Smooth muscle cell of the brain vasculature (primary cell): ENCODE measurements at regions not wholly inside any gene's neighbourhood (a gene's known extent, or its start where the extent isn't known, plus 50 kb on each side); places are given as distances from the start of the nearest gene placed in this dataset.
"Not testable (repeated sequence)": the region's sequence is repeated elsewhere in the genome, so short reads cannot be mapped to it uniquely, and the experiment has no call there.

Source experiments
- DNase-seq: peaks from one replicate; pipeline ENCODE4 v3.0.0-alpha.2; 2012; ENCODE audit warnings: low read depth, low spot score

GRCh38 chr5:42989190-42989589 is 50.9 kb downstream of the ANXA2R start:
- no peak for DNase-seq

GRCh38 chr5:42988568-42988967 is 51.6 kb downstream of the ANXA2R start:
- DNase-seq, result no peak

DNA sequence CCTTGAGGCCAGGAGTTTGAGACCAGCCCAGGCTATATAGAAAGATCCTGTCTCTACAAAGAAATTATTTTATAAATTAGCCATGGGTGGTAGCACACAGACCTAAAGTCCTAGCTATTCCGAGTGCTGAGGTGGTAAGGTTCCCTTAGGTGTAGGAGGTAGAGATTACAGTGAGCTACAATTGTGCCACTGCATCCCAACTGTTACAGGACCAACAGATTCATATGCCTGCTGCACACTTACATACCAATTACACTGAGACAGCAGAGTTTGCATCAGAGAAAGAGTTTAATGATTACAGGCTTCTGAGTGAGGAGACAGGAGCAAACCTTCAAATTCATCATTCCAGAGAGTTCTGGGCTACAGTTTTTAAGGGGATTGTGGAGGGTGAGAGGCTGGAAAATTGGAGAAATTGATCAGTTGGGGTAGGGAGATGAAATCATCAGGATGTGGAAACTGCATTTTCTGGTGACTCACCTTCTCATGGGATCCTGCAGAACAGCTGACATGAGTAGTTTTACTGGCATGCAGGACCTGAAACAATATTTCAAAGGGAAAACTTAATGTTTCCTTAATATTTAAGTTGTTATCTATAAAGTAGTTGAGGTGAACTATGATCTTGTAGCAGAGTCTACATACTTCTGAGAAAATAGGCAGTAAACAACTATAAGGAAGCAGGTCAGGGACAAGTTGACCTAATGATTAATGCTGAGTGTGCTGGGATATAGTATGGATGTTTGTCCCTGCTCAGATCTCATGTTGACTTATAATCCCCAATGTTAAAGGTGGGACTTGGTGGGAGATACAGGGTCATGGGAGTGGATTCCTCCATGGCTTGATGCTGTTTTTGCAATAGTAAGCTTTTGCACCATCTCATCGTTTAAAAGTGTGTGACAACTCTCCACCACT is 54.7 kb downstream of the ANXA2R start:
- no peak for DNase-seq

- no peak for DNase-seq
Observed at GRCh38 chr5:42984307-42984706, 55.8 kb downstream of the ANXA2R start.

DNA sequence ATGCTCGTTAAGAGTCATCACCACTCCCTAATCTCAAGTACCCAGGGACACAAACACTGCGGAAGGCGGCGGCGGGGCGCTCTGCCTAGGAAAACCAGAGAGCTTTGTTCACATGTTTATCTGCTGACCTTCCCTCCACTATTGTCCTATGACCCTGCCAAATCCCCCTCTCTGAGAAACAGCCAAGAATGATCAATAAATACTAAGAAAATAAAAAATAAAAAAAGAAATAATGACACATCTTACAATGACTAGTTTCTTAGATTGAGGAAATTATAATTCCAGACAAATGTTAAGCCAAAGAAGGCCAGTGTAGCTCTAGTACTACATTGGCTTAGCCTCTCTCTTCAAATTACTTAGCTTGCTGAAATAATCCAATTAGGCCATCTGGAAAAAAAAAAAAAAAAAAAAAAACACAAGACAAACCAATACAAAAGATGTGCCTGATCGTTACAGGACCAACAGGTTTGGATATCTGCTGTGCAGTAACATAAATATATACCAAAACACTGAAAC is 58.0 kb downstream of the ANXA2R start:
- no peak for DNase-seq

DNA sequence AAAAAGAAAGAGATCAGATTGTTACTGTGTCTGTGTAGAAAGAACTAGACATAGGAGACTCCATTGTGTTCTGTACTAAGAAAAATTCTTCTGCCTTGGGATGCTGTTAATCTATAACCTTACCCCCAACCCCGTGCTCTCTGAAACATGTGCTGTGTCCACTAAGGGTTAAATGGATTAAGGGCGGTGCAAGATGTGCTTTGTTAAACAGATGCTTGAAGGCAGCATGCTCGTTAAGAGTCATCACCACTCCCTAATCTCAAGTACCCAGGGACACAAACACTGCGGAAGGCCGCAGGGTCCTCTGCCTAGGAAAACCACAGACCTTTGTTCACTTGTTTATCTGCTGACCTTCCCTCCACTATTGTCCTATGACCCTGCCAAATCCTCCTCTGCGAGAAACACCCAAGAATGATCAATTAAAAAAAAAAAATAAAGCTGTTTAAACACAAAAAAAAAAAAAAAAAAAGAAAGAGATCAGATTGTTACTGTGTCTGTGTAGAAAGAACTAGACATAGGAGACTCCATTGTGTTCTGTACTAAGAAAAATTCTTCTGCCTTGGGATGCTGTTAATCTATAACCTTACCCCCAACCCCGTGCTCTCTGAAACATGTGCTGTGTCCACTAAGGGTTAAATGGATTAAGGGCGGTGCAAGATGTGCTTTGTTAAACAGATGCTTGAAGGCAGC is 58.6 kb downstream of the ANXA2R start:
- not testable (repeated sequence) for DNase-seq

- not testable (repeated sequence) for DNase-seq
Observed at GRCh38 chr5:42981015-42981414, 59.1 kb downstream of the ANXA2R start.

GRCh38 chr5:42980391-42980790 is 59.7 kb downstream of the ANXA2R start:
- DNase-seq, result not testable (repeated sequence)

DNA sequence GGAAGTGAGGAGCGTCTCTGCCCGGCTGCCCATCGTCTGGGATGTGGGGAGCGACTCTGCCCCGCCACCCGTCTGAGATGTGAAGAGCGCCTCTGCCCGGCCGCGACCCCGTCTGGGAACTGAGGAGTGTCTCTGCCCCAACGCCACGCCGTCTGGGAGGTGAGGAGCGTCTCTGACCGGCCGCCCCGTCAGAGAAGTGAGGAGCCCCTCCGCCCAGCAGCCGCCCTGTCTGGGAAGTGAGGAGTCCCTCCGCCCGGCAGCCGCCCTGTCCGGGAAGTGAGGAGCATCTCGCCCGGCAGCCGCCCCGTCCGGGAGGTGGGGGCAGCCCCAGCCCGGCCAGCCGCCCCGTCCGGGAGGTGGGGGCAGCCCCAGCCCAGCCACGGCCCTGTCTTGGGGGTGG is 60.9 kb downstream of the ANXA2R start:
- not testable (repeated sequence) for DNase-seq

GRCh38 chr5:42974536-42974935 is 65.6 kb downstream of the ANXA2R start:
- no peak for DNase-seq

DNA sequence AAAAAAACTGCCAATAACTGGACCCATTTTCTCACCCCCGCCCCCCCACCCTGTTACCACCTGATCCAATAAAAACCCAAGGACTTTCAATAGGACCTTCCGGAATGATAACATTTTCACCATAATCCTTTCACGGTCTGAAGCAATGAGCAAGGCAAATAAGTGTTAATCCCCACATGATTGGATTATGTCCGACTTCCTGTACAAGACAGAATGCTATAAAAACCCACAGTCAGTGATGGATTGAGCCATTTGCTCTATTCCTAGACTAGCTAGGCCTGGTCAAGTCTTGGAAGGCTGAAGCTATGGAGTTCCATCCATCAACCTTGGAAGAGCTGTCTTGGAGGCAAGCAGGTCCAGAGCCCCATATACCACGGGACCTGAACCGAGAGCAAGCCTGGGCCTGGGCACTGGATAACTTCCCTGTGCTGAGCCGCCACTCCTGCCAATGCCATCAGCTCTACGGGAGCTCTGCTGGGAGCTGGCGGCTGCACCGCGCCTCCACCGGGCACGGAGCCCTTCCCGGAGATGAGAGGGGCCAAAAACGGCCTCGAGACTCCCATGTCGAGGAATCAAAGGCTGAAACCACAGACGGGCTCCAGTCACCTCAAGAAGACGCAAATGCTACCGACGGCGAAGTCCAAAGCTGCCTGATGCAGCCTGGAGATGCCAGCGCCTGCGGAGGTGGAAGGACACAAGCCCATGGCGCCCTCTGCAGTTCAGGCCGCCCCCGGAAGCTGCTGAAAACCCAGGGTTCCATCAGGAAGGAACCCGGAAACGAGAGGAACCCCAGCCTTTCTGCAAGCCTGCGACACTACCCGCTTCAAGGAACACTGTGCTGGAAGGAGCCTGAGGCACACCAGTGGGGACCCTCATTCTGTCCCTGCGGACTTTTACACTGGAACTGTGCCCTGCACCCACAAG is 69.2 kb downstream of the ANXA2R start:
- no peak for DNase-seq

GRCh38 chr5:42965934-42966333 is 74.2 kb downstream of the ANXA2R start:
- no peak for DNase-seq

GRCh38 chr5:42963412-42963811 is 76.7 kb downstream of the ANXA2R start:
- no peak for DNase-seq

GRCh38 chr5:42962124-42962523 is 78.0 kb downstream of the ANXA2R start:
- DNase-seq, result no peak

- no peak for DNase-seq
Observed at GRCh38 chr5:42960506-42960905, 79.6 kb downstream of the ANXA2R start.

DNA sequence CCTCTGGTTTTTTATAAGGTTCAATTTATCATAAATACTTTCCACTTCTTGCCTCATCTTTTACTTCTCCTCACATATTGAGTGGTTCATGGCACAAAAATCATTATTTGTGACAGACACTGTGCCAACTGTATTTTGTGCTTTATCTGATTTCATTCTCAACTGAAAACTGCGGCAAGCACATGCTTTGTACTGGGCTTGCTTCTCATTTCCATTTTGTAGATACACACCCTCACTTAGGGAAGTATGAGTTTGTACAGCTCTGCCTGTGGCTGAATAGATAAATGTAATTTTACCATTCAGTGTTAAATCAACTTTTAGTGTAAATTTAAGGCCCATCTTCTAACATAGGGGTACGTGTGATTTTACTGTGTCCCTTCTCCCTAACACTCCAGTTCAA is 83.6 kb downstream of the ANXA2R start:
- DNase-seq, result no peak

- no peak for DNase-seq
Observed at GRCh38 chr5:42953041-42953440, 87.1 kb downstream of the ANXA2R start.

- no peak for DNase-seq
Observed at GRCh38 chr5:42952578-42952974, 87.5 kb downstream of the ANXA2R start.

DNA sequence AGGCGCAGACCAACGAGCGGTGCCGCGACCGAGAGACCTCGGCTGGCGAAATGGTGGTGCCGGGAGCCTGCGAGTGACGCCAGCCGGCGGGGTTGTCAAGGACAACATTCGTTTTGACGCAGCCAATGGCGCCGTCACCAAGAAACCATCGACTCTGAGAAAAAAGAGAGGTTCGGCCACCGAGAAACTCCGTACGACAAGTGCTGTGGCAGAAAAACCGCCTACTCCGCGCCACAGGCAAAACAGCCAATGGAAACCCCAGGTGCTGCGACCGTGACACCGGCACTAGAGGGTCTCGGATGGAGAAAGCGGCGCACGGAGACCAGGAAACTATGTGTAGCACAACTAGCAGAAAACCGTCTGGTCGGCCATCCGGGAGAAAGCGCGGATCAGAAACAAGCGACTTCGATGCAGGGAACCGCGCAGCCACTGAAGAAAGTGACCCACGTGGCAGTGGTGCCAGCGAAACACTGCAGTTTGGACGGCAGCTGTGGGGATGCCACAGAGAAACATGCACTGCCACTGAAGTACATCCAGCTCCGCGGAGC is 88.8 kb downstream of the ANXA2R start:
- DNase-seq, result no peak

DNA sequence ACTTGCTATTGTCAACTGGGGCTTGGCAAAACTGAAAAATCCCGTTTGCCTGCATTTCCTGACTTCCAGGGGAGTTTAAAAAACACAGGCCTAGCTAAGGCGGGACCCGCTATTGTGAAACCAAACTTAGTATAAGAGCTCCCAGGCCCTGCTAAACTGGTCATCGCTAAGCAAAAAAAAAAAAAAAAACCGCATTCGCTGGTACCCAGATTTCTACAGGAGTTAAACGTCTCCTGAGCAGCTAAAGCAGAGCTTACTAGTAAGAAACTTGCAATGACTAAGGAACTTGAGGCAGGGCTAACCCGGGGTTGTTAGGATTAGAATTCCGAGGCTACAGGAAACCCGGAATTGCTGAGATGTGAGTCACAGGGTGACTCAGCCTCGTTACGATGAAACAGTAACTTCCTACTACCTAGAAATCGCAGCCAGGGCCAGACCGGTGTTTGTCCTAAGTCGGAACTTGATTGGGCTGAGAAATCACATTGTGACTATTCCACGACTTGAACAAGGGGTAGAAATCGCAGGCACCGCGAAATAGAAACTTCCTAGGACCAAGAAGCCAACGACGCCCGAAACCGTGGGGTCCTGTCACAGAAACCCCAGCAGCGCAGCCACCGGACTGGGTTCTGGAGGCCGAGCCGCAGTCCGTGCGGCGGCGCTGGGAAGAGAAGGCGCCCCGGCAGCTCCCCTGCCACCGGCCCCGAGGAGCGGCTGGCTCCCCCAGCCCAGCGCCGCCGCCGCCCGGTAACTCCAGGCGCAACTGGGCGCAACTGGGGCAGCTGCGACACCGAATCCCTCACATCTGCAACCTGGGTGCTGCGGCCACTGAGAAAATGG is 89.4 kb downstream of the ANXA2R start:
- peak; percentile 95 for DNase-seq

DNA sequence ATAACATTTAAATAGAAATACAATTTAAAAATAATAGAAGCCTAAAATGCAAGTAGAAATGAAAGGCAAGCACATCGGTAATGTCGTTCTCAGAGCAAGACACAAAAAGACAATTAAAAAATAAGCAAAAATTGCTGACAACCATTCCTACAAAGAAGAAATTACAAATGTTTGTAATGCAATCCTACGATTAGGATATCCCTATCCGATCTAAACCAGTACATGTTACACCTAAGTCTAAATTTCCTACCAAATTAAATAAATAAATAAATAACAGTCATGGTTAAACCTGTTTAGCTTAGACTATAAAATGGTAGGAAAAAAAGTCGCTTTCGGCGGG is 90.0 kb downstream of the ANXA2R start:
- no peak for DNase-seq
